Neural progenitor cell (in vitro differentiated cells): ENCODE measurements at regions not wholly inside any gene's neighbourhood (a gene's known extent, or its start where the extent isn't known, plus 50 kb on each side); places are given as distances from the start of the nearest gene placed in this dataset.

Experiments
- EZH2 ChIP-seq: fragments of 200-600 bp; sonication (generic); IDR thresholded peaks from 2 replicates; pipeline ENCODE4 v1.6.1; 2017; ENCODE audit warnings: antibody characterized with exemption, mild to moderate bottlenecking, moderate library complexity
- EZH2phosphoT487 ChIP-seq: fragments of 200-600 bp; sonication (generic); IDR thresholded peaks from 2 replicates; pipeline ENCODE4 v1.6.1; 2017; ENCODE audit warnings: antibody characterized with exemption
- TF ChIP-seq, protein P1 (sequence below): fragments of 200-600 bp; sonication (generic); IDR thresholded peaks from 2 replicates; pipeline ENCODE4 v1.5.1; 2017; ENCODE audit warnings: antibody characterized with exemption, mild to moderate bottlenecking

DNA sequence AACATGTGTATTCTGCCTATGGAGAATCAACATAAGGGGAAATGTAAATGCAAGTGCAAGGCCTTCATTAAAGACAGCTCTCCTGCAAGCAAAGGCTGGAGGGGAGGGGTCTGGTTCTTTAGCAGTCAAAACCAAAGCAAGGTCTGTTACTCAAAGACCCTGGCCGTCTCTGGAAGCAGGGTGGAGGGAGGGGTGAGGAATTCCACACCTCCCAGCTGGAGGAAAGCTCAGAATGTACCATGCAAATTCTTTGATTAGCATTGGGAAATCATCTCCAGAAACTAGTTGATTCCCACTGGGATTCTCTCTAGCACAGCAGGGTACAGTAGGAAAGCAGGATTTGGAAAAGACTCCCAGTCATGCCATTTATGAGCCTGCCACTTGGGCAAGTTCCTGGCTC, 77.3 kb upstream of the ASIC2 start:
- TF ChIP-seq, protein P1, sequence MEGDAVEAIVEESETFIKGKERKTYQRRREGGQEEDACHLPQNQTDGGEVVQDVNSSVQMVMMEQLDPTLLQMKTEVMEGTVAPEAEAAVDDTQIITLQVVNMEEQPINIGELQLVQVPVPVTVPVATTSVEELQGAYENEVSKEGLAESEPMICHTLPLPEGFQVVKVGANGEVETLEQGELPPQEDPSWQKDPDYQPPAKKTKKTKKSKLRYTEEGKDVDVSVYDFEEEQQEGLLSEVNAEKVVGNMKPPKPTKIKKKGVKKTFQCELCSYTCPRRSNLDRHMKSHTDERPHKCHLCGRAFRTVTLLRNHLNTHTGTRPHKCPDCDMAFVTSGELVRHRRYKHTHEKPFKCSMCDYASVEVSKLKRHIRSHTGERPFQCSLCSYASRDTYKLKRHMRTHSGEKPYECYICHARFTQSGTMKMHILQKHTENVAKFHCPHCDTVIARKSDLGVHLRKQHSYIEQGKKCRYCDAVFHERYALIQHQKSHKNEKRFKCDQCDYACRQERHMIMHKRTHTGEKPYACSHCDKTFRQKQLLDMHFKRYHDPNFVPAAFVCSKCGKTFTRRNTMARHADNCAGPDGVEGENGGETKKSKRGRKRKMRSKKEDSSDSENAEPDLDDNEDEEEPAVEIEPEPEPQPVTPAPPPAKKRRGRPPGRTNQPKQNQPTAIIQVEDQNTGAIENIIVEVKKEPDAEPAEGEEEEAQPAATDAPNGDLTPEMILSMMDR = no peak
- no peak for TF ChIP-seq EZH2
- TF ChIP-seq EZH2phosphoT487 = no peak
